ENCODE measurements at regions not wholly inside any gene's neighbourhood (a gene's known extent, or its start where the extent isn't known, plus 50 kb on each side); places are given as distances from the start of the nearest gene placed in this dataset.

DNA sequence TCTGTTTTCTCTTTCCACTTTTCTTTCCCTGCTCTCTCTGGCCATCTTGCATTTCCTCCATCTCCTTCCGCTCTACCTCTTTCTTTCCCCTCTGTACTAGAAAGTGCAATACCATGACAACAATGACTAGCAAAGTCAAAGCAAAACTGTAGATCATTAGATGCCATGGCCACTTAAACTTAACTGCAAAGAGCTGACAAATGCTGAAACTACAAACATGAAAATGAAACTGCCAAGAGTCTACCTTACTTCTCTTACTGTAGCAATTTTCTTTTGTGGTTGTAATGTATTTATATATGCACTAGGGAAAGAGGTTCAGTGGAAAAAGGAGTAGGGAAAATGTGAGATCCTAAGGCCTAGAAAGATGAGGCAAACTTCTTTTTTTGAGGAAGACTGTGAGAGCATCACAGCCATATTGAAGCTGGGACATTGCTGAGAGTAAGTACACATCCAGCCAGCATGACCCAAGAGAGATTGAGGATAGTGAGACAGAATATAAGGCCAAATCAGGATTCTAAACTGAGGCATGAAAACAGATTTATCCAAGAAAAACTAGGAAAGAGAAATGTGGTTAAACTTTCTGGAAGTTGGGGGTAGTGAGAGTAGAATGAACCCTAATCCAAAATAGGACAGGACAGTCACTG is 276.6 kb upstream of the NAV3 start:
- no peak for DNase-seq (ENCODE audit: extremely low read depth, low read depth)
- TF ChIP-seq, protein P1, sequence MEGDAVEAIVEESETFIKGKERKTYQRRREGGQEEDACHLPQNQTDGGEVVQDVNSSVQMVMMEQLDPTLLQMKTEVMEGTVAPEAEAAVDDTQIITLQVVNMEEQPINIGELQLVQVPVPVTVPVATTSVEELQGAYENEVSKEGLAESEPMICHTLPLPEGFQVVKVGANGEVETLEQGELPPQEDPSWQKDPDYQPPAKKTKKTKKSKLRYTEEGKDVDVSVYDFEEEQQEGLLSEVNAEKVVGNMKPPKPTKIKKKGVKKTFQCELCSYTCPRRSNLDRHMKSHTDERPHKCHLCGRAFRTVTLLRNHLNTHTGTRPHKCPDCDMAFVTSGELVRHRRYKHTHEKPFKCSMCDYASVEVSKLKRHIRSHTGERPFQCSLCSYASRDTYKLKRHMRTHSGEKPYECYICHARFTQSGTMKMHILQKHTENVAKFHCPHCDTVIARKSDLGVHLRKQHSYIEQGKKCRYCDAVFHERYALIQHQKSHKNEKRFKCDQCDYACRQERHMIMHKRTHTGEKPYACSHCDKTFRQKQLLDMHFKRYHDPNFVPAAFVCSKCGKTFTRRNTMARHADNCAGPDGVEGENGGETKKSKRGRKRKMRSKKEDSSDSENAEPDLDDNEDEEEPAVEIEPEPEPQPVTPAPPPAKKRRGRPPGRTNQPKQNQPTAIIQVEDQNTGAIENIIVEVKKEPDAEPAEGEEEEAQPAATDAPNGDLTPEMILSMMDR (IDR thresholded peaks at IDR 0.05; ENCODE audit: low read depth, low read length, missing control alignments) = no peak
- H3K4me3 ChIP-seq (replicated peaks; ENCODE audit: low read depth, low read length) = no peak overlapping the region

DNA sequence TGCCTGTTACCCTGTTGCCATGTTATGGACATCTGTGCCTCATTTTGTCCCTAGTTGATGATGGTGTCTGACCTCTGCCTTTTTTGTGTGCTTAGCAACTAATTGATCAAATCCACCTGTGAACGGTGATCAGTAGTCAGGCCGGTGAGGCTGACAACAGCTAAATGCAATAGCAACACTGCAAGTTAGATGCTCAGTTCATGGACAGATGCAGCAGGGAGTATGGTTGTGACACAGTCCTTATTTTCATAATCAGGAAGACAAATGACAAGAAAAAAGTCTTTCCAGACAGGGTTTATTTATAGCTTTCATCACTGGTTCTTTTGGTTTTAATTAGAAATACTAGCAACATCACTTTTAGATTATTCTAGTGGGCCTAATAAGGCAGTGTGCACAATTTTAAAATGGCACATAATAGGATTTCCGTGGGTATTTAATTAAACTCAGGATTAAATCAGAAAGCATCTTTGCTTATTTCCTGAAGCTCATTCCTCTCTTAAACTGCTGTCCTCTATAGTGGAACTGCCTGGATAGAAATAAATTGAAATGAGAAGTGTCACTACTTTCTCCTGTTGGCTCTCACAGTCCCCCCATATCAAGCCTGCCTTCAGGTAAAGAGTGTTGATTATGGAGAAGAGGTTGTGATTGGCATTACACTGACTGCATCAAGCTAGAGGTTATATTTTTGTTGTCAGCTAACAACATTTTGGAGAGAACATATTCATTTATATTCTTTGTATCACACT is 281.1 kb upstream of the NAV3 start:
- TF ChIP-seq, protein P1 (IDR thresholded peaks at IDR 0.05; ENCODE audit: low read depth, low read length, missing control alignments) = no peak
- no peak overlapping the region for H3K4me3 ChIP-seq (replicated peaks; ENCODE audit: low read depth, low read length)
- DNase-seq (ENCODE audit: extremely low read depth, low read depth) = no peak

DNA sequence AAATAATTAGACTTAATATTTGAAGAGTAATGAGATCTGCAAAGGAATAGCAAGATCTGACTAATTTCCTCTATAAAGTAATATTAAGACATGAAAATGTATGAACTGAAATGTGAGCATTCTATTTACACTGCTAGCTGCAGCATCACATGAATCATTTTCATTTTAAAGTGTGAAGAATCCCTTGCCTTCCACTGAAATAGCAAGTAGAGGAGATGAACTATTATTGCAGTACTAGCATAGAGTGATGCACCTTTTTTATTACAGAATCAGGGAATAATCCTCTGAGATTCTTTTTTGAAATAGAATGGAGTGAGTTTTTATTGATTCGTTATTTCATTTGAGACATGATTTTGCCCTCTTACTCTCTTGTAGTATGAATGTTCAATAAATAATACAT is 281.9 kb upstream of the NAV3 start:
- DNase-seq (ENCODE audit: extremely low read depth, low read depth) = no peak
- no peak overlapping the region for H3K4me3 ChIP-seq (replicated peaks; ENCODE audit: low read depth, low read length)
- TF ChIP-seq, protein P1 (IDR thresholded peaks at IDR 0.05; ENCODE audit: low read depth, low read length, missing control alignments) = no peak

DNA sequence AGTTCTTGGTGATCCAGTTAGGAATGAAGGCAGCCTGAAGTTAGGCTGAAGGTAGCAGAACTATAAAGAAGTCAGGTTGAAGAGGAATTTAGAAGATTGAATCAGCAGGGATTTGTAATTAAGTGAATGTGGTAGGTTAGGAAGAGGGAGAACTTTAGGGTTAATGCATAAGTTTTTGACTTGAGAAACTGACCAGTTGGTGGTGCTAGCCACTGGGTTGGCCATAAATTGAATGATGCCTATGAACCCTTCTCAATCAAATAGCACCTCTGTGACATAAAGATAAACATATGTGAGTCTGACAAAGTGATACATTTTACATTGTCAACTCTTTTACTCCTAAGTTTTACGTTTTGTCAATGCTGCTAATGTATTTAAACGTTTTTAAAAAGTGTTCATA is 290.6 kb upstream of the NAV3 start:
- no peak overlapping the region for H3K4me3 ChIP-seq (replicated peaks; ENCODE audit: low read depth, low read length)
- TF ChIP-seq, protein P1 (IDR thresholded peaks at IDR 0.05; ENCODE audit: low read depth, low read length, missing control alignments) = no peak
- DNase-seq (ENCODE audit: extremely low read depth, low read depth) = no peak

DNA sequence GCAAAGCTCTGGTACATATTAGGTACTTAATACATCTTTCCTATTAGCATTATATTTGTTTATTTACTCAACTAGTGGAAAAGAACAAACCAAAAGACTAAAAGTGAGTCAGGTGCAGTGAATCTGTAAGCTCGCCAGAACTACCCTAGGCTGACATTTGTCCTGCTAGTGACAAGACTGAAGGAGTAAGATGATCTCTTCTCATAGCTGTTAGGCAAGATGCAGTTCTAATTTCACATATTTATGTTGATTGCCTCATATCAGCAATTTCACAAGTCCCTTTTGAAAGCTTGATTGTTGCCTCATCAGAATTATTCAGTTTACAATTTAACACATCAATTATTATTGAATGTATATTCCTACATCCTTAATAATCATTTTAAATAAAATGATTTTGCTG is 293.0 kb upstream of the NAV3 start:
- TF ChIP-seq, protein P1 (IDR thresholded peaks at IDR 0.05; ENCODE audit: low read depth, low read length, missing control alignments) = no peak
- no peak overlapping the region for H3K4me3 ChIP-seq (replicated peaks; ENCODE audit: low read depth, low read length)
- no peak for DNase-seq (ENCODE audit: extremely low read depth, low read depth)

DNA sequence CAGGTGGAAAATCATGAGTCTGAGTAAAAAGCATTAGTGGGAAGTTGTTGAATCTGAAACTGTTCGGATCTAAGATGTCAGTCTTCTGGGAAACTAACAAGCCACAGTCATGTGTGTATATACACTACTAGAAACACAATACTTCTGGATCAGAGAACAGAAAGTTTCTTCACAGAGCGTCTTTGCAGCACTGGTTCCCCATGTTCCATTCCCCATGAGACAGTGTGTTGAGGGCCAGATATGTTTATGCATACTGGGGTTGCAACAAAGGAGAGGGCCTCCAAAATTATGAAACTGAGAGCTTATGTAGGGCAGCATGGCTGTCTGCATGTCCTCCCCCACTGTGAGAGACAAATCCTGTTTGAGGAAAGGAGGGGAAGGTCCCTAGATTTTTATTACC is 295.0 kb upstream of the NAV3 start:
- TF ChIP-seq, protein P1 (IDR thresholded peaks at IDR 0.05; ENCODE audit: low read depth, low read length, missing control alignments) = no peak
- H3K4me3 ChIP-seq (replicated peaks; ENCODE audit: low read depth, low read length) = no peak overlapping the region
- no peak for DNase-seq (ENCODE audit: extremely low read depth, low read depth)
